ENCODE measurements at regions not wholly inside any gene's neighbourhood (a gene's known extent, or its start where the extent isn't known, plus 50 kb on each side); places are given as distances from the start of the nearest gene placed in this dataset.
"Not testable (repeated sequence)": the region's sequence is repeated elsewhere in the genome, so short reads cannot be mapped to it uniquely, and the experiment has no call there.

DNA sequence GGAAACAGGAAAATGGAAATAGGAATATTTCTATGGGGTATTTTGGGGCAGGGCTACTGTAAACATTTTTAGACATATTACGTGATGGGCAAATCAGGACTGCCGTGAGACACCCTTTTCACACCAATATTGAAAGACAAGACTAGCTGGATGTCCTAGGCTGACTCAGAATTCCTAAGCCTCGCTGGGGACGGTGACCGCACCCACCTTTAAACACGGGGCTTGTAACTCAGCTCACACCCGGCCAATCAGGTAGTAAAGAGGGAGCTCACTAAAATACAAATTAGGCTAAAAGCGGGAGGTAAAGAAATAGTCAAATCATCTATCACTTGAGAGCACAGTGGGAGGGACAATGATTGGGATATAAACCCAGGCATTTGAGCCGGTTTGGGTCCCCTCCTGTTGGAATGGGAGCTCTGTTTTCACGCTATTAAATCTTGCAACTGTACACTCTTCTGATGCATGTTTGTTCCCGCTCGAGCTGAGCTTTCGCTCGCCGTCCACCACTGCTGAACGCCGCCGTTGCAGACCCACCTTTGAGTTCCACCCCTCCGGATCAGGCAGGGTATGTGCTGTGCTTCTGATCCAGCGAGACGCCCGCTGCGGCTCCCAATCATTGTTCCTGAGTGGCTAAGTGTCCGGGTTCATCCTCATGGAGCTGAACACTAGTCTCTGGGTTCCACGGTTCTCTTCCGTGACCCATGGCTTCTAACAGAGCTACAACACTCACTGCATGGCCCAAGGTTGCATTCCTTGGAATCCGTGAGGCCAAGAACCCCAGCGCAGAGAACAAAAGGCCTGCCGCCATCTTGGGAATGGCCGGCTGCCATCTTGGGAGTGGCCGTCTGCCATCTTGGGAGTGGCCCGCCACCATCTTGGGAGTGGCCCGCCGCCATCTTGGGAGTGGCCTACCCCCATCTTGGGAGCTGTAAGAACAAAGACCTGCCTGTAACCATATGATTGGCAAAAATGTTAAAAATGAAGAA, 152.6 kb downstream of the CRLF2 start:
- DNase-seq (ENCODE audit: low read depth), result no peak

GRCh38 chrX:1053600-1053999, 158.8 kb downstream of the CRLF2 start:
- not testable (repeated sequence) for DNase-seq (ENCODE audit: low read depth)

GRCh38 chrX:1053072-1053471, 159.4 kb downstream of the CRLF2 start:
- no peak for DNase-seq (ENCODE audit: low read depth)

DNA sequence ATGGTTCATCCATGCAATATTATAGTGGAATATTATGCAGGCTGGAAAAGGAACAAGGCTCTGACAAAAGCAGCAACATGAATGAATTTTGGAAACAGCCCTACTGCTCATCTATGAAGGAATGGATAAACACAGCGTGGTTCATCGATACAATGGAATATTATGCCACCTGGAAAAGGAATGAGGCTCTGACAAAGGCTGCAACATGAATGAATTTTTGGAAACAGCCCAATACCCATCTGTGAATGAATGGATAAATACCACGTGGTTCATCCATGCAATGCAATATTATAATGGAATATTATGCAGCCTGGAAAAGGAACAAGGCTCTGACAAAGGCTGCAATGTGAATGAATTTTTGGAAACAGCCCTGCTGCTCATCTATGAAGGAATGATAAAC, 160.4 kb downstream of the CRLF2 start:
- no peak for DNase-seq (ENCODE audit: low read depth)

DNA sequence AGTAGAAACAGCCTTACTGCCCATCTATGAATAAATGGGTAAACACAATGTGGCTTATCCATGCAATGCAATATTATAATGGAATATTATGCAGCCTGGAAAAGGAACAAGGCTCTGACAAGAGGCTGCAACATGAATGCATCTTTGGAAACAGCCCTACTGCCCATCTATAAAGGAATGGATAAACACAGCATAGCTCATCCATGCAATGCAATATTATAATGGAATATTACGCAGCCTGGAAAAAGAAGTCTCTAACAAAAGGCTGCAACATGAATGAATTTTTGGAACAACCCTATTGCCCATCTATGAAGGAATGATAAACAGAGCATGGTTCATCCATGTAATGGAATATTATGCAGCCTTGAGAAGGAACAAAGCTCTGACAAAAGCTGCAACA, 161.0 kb downstream of the CRLF2 start:
- no peak for DNase-seq (ENCODE audit: low read depth)

- DNase-seq (ENCODE audit: low read depth), result no peak
These were observed 166.7 kb downstream of the CRLF2 start for GRCh38 chrX:1045680-1046314.

DNA sequence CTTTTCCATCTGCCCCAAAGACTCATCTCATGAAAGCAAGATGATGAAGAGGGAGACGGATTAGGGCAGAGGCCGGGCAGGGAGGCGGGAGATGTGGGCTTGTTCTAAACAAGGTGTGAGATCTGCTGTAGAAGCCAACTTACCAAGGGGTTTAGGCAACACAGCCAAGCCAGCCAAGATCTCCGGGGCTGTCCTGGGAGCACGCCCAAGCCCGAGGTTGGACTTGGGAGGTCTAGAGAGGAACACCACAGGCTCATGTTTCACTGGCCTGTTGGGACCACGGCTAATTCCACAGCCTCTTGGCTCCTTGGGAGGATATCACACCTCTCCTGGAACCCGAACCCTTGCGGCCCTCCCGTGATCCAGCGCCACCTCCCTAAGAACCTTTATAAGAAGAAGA, 171.4 kb downstream of the CRLF2 start:
- no peak for DNase-seq (ENCODE audit: low read depth)

- DNase-seq (ENCODE audit: low read depth), result not testable (repeated sequence)
These were observed 176.5 kb downstream of the CRLF2 start for GRCh38 chrX:1035931-1036330.

GRCh38 chrX:1035206-1035605, 177.2 kb downstream of the CRLF2 start:
- DNase-seq (ENCODE audit: low read depth), result no peak

DNA sequence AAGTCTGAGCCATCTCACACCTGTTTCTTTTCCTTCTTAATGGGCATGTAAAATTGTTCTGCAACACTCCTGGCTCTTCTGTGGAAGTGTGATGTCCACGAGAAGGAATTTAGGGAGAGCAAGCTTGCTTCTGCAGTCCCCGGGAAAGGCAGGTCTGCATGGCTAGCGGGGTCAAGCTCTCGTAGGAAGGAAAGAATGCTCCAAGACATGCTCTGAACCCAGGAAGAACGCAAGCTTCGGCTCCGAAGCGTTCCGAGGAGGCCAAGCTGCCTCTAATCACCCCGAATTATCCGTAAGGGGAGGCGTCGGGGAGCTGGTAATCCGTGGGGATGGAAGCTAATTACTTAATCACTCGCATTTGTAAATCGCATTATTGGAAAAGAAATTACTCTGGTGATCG, 177.7 kb downstream of the CRLF2 start:
- no peak for DNase-seq (ENCODE audit: low read depth)

- DNase-seq (ENCODE audit: low read depth), result no peak
These were observed 180.7 kb downstream of the CRLF2 start for GRCh38 chrX:1031521-1032430.

DNA sequence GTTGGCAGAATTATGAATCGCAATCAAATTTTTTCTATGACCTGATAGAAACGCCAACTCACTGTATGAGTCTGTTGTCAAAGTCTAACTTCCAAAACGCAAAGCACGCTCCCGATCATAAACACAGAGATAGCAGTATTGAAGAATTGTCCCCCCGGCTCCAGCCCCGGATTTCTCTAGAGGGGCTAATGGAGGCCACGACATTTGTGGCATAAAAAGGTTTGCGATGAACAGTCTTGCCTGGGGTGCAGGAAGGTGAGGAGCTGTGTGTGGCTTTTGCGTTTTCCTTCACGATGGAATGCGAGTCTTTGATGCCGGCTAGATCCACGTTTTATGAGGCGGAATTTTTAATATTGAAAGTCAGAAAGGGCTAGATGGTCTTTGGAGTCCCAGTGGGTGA, 183.0 kb downstream of the CRLF2 start:
- DNase-seq (ENCODE audit: low read depth), result no peak

- no peak for DNase-seq (ENCODE audit: low read depth)
These were observed 184.8 kb downstream of the CRLF2 start for GRCh38 chrX:1027680-1028079.

DNA sequence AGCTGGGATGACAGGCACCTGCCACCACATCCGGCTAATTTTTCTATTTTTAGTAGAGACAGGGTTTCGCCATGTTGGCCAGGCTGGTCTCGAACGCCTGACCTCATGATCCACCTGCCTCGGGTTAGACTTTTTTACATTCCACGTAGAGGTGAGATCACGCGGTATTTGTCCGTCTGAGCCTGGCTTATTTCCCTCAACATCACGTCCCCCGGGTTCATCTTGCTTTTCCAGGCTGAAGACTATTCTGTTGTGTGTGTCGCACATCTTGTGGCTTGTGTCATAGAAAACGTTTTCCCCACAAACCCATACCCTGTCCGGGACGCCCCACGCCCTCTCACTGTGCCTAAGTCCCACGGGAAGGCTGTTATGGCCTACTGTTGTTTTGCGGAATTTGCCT, 185.3 kb downstream of the CRLF2 start:
- DNase-seq (ENCODE audit: low read depth), result no peak

DNA sequence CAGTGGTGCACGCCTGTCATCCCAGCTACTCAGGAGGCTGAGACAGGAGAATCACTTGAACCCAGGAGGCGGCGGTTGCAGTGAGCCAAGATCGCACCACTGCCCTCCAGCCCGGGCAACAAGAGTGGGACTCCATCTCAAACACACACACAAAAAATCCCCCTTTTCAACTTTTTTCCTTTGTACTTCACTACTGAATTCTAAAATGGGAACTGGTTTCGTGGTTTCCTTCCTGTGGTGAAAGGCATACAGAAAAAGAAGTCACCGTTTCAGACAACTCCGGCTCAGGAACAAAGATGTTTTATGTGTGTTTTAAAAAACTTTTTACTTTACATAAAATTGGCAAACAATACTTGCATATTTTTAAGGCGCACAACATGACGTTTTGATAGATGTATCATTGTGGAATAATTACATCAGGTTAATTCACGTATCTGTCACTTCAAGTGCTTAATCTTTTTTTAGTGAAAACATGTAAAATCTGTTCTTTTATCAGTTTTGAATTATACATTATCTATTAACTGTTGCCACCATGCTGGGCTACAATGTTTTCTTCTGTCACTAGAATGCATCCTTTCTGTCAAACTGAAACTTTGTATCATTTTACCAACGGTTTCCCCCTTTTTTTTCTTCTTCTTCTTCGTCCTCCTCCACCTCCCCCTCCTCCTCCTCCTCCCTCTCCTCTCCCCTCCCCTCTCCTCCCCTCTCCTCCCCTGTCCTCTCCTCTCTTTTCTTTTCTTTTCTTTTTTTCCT, 186.0 kb downstream of the CRLF2 start:
- DNase-seq (ENCODE audit: low read depth), result no peak

- DNase-seq (ENCODE audit: low read depth), result no peak
These were observed 187.0 kb downstream of the CRLF2 start for GRCh38 chrX:1025413-1025812.

DNA sequence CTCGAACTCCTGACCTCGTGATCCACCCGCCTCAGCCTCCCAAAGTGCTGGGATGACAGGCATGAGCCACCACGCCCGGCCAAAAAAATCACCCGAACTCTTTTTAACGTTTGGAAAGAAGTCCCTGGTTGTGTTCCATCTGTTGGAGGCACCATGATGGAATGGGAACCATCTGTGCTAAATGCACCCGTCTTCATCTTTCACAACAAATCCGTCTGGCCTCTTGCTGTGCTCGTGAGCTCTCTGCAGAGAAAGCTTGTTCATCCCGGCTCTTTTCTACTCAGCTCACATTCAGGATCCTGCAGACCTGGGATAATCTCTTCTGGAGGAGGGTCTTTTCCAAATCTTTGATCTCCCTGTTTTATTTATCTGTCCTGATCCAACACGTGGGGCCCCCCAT, 188.8 kb downstream of the CRLF2 start:
- DNase-seq (ENCODE audit: low read depth), result no peak

DNA sequence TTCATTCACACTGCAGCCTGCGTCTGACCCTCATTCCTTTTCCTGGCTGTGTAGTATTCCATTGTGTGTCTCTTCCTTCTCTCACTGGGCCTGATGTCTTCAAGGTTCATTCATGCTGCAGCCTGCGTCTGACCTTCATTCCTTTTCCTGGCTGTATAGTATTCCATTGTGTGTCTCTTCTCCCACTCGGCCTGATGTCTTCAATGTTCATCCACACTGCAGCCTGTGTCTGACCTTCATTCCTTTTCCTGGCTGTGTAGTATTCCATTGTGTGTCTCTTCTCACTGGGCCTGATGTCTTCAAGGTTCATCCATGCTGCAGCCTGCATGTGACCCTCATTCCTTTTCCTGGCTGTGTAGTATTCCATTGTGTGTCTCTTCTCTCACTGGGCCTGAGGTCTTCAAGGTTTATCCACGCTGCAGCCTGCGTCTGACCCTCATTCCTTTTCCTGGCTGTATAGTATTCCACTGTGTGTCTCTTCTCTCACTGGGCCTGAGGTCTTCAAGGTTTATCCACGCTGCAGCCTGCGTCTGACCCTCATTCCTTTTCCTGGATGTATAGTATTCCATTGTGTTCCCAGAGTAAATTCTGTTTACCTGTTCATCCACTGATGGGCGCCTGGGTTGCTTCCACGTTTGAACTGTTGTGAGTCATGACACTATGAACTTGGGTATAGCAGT, 191.0 kb downstream of the CRLF2 start:
- DNase-seq (ENCODE audit: low read depth), result not testable (repeated sequence)

DNA sequence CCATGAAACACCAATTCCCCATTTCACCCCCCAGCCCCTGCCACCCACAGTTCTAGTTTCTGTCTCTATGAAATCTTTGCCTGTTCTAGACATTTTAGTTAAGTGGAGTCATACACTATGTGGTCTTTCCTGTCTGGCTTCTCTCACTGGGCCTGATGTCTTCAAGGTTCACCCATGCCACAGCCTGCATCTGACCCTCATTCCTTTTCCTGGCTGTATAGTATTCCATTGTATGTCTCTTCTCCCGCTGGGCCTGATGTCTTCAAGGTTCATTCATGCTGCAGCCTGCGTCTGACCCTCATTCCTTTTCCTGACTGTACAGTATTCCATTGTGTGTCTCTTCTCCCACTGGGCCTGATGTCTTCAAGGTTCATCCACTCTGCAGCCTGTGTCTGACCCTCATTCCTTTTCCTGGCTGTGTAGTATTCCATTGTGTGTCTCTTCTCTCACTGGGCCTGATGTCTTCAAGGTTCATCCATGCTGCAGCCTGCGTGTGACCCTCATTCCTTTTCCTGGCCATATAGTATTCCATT, 191.7 kb downstream of the CRLF2 start:
- DNase-seq (ENCODE audit: low read depth), result no peak

DNA sequence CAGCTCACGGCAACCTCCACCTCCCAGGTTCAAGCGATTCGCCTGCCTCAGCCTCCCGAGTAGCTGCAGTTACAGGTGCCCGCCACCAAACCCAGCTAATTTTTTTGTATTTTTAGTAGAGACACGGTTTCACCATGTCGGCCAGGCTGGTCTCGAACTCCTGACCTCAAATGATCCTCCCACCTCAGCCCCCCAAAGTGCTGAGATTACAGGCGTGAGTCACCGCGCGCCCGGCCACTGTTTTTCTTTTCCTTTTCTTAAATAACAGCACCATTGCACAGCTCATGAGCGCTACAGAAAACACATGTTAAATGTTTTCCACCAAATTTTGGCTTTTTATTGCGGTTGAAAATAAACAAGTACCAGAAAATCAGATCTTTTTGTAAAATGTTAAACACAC, 195.5 kb downstream of the CRLF2 start:
- DNase-seq (ENCODE audit: low read depth), result not testable (repeated sequence)

- not testable (repeated sequence) for DNase-seq (ENCODE audit: low read depth)
These were observed 196.2 kb downstream of the CRLF2 start for GRCh38 chrX:1016281-1016680.
